Fibroblast of lung (primary cell): ENCODE measurements at regions not wholly inside any gene's neighbourhood (a gene's known extent, or its start where the extent isn't known, plus 50 kb on each side); places are given as distances from the start of the nearest gene placed in this dataset.

ENCODE experiments used
- DNase-seq, 2 donors: peaks; one replicate each; pipeline versions ENCODE4 v3.0.0 to v3.0.0-alpha.2; 2010; ENCODE audit warnings: low read depth in 2 of 2
- H2AFZ ChIP-seq: 2 replicates; pipeline ENCODE4 v1.5.1; 2012; ENCODE audit warnings: low read length, control low read depth, inconsistent platforms
- H3K27ac ChIP-seq: 2 replicates; pipeline ENCODE4 v1.5.1; 2011; ENCODE audit warnings: low read length, control low read depth; ENCODE audit not compliant: insufficient read depth
- H3K27me3 ChIP-seq: 2 replicates; pipeline ENCODE4 v1.5.1; 2011; ENCODE audit warnings: mild to moderate bottlenecking, low read length; ENCODE audit not compliant: control insufficient read depth, insufficient read depth
- H3K36me3 ChIP-seq: 2 replicates; pipeline ENCODE4 v1.5.1; 2011; ENCODE audit warnings: low read length; ENCODE audit not compliant: control insufficient read depth, insufficient read depth
- H3K4me1 ChIP-seq: 2 replicates; pipeline ENCODE4 v1.5.1; 2011; ENCODE audit warnings: low read length; ENCODE audit not compliant: control insufficient read depth, insufficient read depth; ENCODE audit errors: extremely low read depth
- H3K4me2 ChIP-seq: 2 replicates; pipeline ENCODE4 v1.5.1; 2011; ENCODE audit warnings: low read length, control low read depth; ENCODE audit not compliant: insufficient read depth; ENCODE audit errors: extremely low read depth
- H3K4me3 ChIP-seq, 4 experiments: fragments of 200-600 bp in 1 of 4; sonication (generic) in 1 of 4; replicated peaks in 1 of 4; 2 replicates each; pipeline ENCODE4 v1.5.1; 2011 to 2016; ENCODE audit warnings: low read length in 4 of 4, low read depth in 3 of 4, mild to moderate bottlenecking in 3 of 4, control low read depth in 2 of 4, inconsistent platforms in 1 of 4, mixed read lengths in 1 of 4; ENCODE audit not compliant: insufficient read depth in 1 of 4; ENCODE audit errors: control extremely low read depth in 1 of 4
- H3K79me2 ChIP-seq: 2 replicates; pipeline ENCODE4 v1.5.1; 2012; ENCODE audit warnings: mild to moderate bottlenecking, low read length, inconsistent platforms; ENCODE audit not compliant: control insufficient read depth, insufficient read depth
- H3K9ac ChIP-seq: 2 replicates; pipeline ENCODE4 v1.5.1; 2011; ENCODE audit warnings: mild to moderate bottlenecking, low read length, control low read depth; ENCODE audit not compliant: insufficient read depth
- H3K9me3 ChIP-seq: 2 replicates; pipeline ENCODE4 v1.5.1; 2012; ENCODE audit warnings: low read depth, low read length; ENCODE audit not compliant: control insufficient read depth, insufficient read depth
- H4K20me1 ChIP-seq: 2 replicates; pipeline ENCODE4 v1.5.1; 2011; ENCODE audit warnings: low read length; ENCODE audit not compliant: control insufficient read depth, insufficient read depth; ENCODE audit errors: extremely low read depth
- EZH2 ChIP-seq: IDR thresholded peaks from 2 replicates; pipeline ENCODE4 v1.5.1; 2012; ENCODE audit warnings: low read length, control low read depth, mild to moderate bottlenecking; ENCODE audit errors: missing control alignments
- TF ChIP-seq, protein P1 (sequence below), 2 donors: IDR thresholded peaks in 1 of 2; conservative IDR thresholded peaks in 1 of 2; 1 replicate in 1 of 2; 2 replicates in 1 of 2; pipeline ENCODE4 v1.5.1; 2011 to 2012; ENCODE audit warnings: low read length in 2 of 2, control low read depth in 1 of 2, inconsistent platforms in 1 of 2, low read depth in 1 of 2, mild to moderate bottlenecking in 1 of 2

DNA sequence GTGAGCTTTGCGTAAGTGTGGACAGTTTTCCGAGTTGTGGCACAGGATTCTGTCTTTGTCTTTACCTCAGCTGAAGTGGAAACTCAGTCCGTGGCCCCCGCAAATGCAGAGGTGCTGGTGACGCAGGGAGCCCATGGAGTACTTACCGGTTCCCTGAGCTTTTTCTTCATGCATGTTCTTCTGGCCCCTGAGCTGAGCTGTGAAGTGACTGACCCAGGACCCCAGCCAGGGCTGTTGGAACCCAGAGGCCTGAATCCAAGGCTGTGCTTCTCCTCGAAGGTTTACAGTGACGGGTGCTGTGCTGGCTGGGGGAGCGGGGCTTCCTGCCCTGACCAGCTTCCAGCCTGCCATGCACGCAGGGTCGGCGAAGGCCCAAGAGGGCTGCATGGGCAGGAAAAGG is 223.5 kb downstream of the GLRX3 start:
- no peak for DNase-seq
- no peak overlapping the region for H3K4me3 ChIP-seq
- H3K79me2 ChIP-seq: no peaks in the 10 kb centered on the region
- no peaks in the 10 kb centered on the region for H3K4me1 ChIP-seq
- H3K27ac ChIP-seq: no peak overlapping the region
- no peak overlapping the region for H3K9ac ChIP-seq
- no peak overlapping the region for H3K4me2 ChIP-seq
- TF ChIP-seq EZH2: no peak
- TF ChIP-seq, protein P1, sequence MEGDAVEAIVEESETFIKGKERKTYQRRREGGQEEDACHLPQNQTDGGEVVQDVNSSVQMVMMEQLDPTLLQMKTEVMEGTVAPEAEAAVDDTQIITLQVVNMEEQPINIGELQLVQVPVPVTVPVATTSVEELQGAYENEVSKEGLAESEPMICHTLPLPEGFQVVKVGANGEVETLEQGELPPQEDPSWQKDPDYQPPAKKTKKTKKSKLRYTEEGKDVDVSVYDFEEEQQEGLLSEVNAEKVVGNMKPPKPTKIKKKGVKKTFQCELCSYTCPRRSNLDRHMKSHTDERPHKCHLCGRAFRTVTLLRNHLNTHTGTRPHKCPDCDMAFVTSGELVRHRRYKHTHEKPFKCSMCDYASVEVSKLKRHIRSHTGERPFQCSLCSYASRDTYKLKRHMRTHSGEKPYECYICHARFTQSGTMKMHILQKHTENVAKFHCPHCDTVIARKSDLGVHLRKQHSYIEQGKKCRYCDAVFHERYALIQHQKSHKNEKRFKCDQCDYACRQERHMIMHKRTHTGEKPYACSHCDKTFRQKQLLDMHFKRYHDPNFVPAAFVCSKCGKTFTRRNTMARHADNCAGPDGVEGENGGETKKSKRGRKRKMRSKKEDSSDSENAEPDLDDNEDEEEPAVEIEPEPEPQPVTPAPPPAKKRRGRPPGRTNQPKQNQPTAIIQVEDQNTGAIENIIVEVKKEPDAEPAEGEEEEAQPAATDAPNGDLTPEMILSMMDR (conservative IDR thresholded peaks at IDR 0.05 in 1 of 2, IDR thresholded peaks at IDR 0.05 in 1 of 2; ENCODE audit: low read depth in 1 of 2, low read length in 2 of 2): no peak
- no peak overlapping the region for H2AFZ ChIP-seq
- H4K20me1 ChIP-seq: no peaks in the 10 kb centered on the region
- H3K9me3 ChIP-seq: no peaks in the 10 kb centered on the region
- H3K36me3 ChIP-seq: no peaks in the 10 kb centered on the region
- H3K27me3 ChIP-seq: no peaks in the 10 kb centered on the region

- DNase-seq: no peak
- H3K36me3 ChIP-seq: no peaks in the 10 kb centered on the region
These were observed 224.7 kb downstream of the GLRX3 start for GRCh38 chr10:130360826-130361311.

DNA sequence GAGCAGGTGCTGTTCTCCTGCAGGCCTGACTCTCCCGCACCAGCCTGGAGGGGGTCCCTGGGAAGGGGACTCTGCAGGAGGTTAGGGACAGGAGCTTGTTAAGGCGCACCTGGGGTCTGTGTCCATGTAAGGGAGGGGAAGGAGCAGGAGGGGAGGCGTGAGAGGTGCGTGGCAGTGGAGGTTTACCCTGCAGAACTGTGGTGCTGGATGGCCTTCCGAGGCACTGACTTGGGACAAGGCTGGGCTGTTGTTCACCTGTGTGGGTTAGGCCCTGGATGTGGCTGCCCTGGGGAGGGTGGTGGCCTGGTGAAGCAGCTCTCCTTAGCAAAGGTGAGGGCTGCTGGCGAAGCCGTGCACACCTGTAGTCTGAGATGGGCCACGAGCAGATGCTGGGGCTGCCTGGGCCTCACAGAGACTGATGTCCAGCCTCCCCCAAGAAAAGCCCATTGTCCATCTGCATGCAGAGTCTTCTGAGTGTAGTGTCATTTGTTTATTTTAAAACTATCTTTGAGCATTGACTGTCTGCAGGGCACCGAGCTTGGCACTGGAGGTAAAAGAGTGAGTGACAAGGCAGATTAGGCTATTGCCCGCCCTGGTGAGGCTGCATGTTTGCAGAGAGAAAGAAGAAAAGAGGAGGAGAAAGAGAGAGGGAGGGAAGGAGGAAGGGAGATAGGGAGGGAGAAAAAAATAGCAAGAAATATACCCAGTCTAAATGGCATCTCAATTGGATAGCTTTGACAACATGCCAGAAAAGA is 225.3 kb downstream of the GLRX3 start:
- Histone ChIP-seq H3K9me3 (no peaks in the 10 kb centered on the region), H3K4me1 (no peaks in the 10 kb centered on the region), H2AFZ (no peak overlapping the region), H3K27ac (no peak overlapping the region), H3K4me2 (no peak overlapping the region), H3K79me2 (no peaks in the 10 kb centered on the region), H3K27me3 (no peaks in the 10 kb centered on the region), H3K36me3 (no peaks in the 10 kb centered on the region), H3K9ac (no peak overlapping the region), H4K20me1 (no peaks in the 10 kb centered on the region), H3K4me3 (no peak overlapping the region)
- TF ChIP-seq EZH2: no peak
- TF ChIP-seq, protein P1 (conservative IDR thresholded peaks at IDR 0.05 in 1 of 2, IDR thresholded peaks at IDR 0.05 in 1 of 2; ENCODE audit: low read depth in 1 of 2, low read length in 2 of 2): no peak
- DNase-seq: no peak

More at GRCh38 chr10:130360826-130361311, 224.7 kb downstream of the GLRX3 start:
- no peak overlapping the region for H3K4me3 ChIP-seq
- H2AFZ ChIP-seq: no peak overlapping the region
- no peaks in the 10 kb centered on the region for H4K20me1 ChIP-seq
- no peaks in the 10 kb centered on the region for H3K4me1 ChIP-seq
- H3K9me3 ChIP-seq: no peaks in the 10 kb centered on the region
- no peaks in the 10 kb centered on the region for H3K79me2 ChIP-seq
- no peak overlapping the region for H3K4me2 ChIP-seq
- TF ChIP-seq, protein P1 (conservative IDR thresholded peaks at IDR 0.05 in 1 of 2, IDR thresholded peaks at IDR 0.05 in 1 of 2; ENCODE audit: low read depth in 1 of 2, low read length in 2 of 2): no peak
- TF ChIP-seq EZH2: no peak
- H3K9ac ChIP-seq: no peak overlapping the region
- no peak overlapping the region for H3K27ac ChIP-seq
- H3K27me3 ChIP-seq: no peaks in the 10 kb centered on the region
